CD14-positive monocyte (primary cell): ENCODE measurements at regions not wholly inside any gene's neighbourhood (a gene's known extent, or its start where the extent isn't known, plus 50 kb on each side); places are given as distances from the start of the nearest gene placed in this dataset.

ENCODE experiments used
- DNase-seq, 3 donors: peaks; one replicate each; pipeline ENCODE4 v3.0.0-alpha.2; 2011 to 2022
- H2AFZ ChIP-seq: 2 replicates; pipeline ENCODE4 v1.6.0; 2012; ENCODE audit warnings: mild to moderate bottlenecking, low read depth, low read length, inconsistent platforms; ENCODE audit not compliant: insufficient read depth, poor library complexity, severe bottlenecking
- H3K27ac ChIP-seq, 2 donors: 1 replicate in 1 of 2; 2 replicates in 1 of 2; pipeline ENCODE4 v1.5.1; 2012 to 2013; ENCODE audit warnings: low read length in 2 of 2, control low read depth in 1 of 2, inconsistent platforms in 1 of 2, low read depth in 1 of 2, mild to moderate bottlenecking in 1 of 2
- H3K27me3 ChIP-seq, 2 donors: one replicate each; pipeline versions ENCODE4 v1.6.0 to v1.6.1; 2011 to 2013; ENCODE audit warnings: low read length in 2 of 2; ENCODE audit not compliant: control insufficient read depth in 2 of 2, insufficient read depth in 2 of 2
- H3K36me3 ChIP-seq, 2 donors: replicated peaks in 1 of 2; 1 replicate in 1 of 2; 2 replicates in 1 of 2; pipeline versions ENCODE4 v1.5.1 to v1.6.1; 2012 to 2013; ENCODE audit warnings: low read length in 2 of 2, control low read depth in 1 of 2, inconsistent platforms in 1 of 2, mild to moderate bottlenecking in 1 of 2; ENCODE audit not compliant: insufficient read depth in 2 of 2, control insufficient read depth in 1 of 2
- H3K4me1 ChIP-seq, 2 donors: 1 replicate in 1 of 2; 2 replicates in 1 of 2; pipeline versions ENCODE4 v1.5.1 to v1.6.1; 2012 to 2013; ENCODE audit warnings: low read length in 2 of 2, control low read depth in 1 of 2, inconsistent platforms in 1 of 2, mild to moderate bottlenecking in 1 of 2, moderate library complexity in 1 of 2; ENCODE audit not compliant: insufficient read depth in 2 of 2, control insufficient read depth in 1 of 2
- H3K4me2 ChIP-seq: replicated peaks from 2 replicates; pipeline ENCODE3; 2012; ENCODE audit warnings: low read length, moderate library complexity, mild to moderate bottlenecking; ENCODE audit not compliant: poor library complexity, severe bottlenecking; ENCODE audit errors: extremely low read depth
- H3K4me3 ChIP-seq, 3 experiments: fragments of 200-600 bp in 1 of 3; sonication (generic) in 1 of 3; replicated peaks in 1 of 3; 1 replicate in 2 of 3; 2 replicates in 1 of 3; pipeline ENCODE4 v1.5.1; 2011 to 2013; ENCODE audit warnings: low read length in 3 of 3, mild to moderate bottlenecking in 3 of 3, control low read depth in 2 of 3, low read depth in 2 of 3, inconsistent platforms in 1 of 3, moderate library complexity in 1 of 3
- H3K79me2 ChIP-seq: 2 replicates; pipeline ENCODE4 v1.6.0; 2012; ENCODE audit warnings: mild to moderate bottlenecking, control low read depth, inconsistent platforms, low read length, moderate library complexity; ENCODE audit not compliant: insufficient read depth
- H3K9ac ChIP-seq: 2 replicates; pipeline ENCODE4 v1.6.0; 2017; ENCODE audit warnings: low read length, mild to moderate bottlenecking; ENCODE audit not compliant: insufficient read depth, poor library complexity, severe bottlenecking
- H3K9me3 ChIP-seq, 2 donors: replicated peaks in 1 of 2; 1 replicate in 1 of 2; 2 replicates in 1 of 2; pipeline versions ENCODE4 v1.5.1 to v1.6.1; 2012 to 2013; ENCODE audit warnings: low read length in 2 of 2, control low read depth in 1 of 2; ENCODE audit not compliant: control insufficient read depth in 1 of 2, insufficient read depth in 1 of 2
- H4K20me1 ChIP-seq: 2 replicates; pipeline ENCODE4 v1.6.0; 2012; ENCODE audit warnings: mild to moderate bottlenecking, low read length, control low read depth, moderate library complexity; ENCODE audit not compliant: insufficient read depth
- H3K27ac Mint-ChIP-seq, 7 donors: one replicate each; pipeline ENCODE4 v1.8.0; 2020; ENCODE audit warnings: mild to moderate bottlenecking in 7 of 7, mixed read lengths in 7 of 7, moderate library complexity in 6 of 7, inconsistent platforms in 2 of 7
- H3K27me3 Mint-ChIP-seq, 3 donors: one replicate each; pipeline ENCODE4 v1.8.0; 2021 to 2022; ENCODE audit warnings: low read depth in 3 of 3, mild to moderate bottlenecking in 3 of 3, mixed read lengths in 3 of 3, moderate library complexity in 3 of 3, inconsistent platforms in 1 of 3
- H3K36me3 Mint-ChIP-seq, 2 donors: one replicate each; pipeline ENCODE4 v1.8.0; 2020; ENCODE audit warnings: mixed read lengths in 2 of 2, inconsistent platforms in 1 of 2, mild to moderate bottlenecking in 1 of 2
- H3K4me1 Mint-ChIP-seq: one replicate; pipeline ENCODE4 v1.8.0; 2020; ENCODE audit warnings: mild to moderate bottlenecking, mixed read lengths
- H3K4me3 Mint-ChIP-seq, 2 donors: one replicate each; pipeline ENCODE4 v1.8.0; 2020; ENCODE audit warnings: mild to moderate bottlenecking in 2 of 2, mixed read lengths in 2 of 2, moderate library complexity in 1 of 2
- H3K9me3 Mint-ChIP-seq, 7 donors: one replicate each; pipeline ENCODE4 v1.8.0; 2020 to 2022; ENCODE audit warnings: mixed read lengths in 7 of 7, mild to moderate bottlenecking in 6 of 7, moderate library complexity in 6 of 7, inconsistent platforms in 2 of 7
- WGBS: methylation state at CpG from one replicate; pipeline ENCODE4 v1.1.5; 2013; ENCODE audit warnings: missing lambda C conversion rate; ENCODE audit not compliant: insufficient coverage; 5-methylcytosine and 5-hydroxymethylcytosine counted together
- intact Hi-C, 2 donors: fragments of 100-400 bp; cut with micrococcal nuclease; formaldehyde crosslinking; loops; one replicate each; pipeline versions ENCODE4 v1.15.0 to v1.15.1; 2023
- TF ChIP-seq, protein P1 (sequence below): fragments of 200-600 bp; IDR thresholded peaks from one replicate; pipeline ENCODE4 v1.8.0; 2022; ENCODE audit warnings: antibody characterized with exemption, mild to moderate bottlenecking

DNA sequence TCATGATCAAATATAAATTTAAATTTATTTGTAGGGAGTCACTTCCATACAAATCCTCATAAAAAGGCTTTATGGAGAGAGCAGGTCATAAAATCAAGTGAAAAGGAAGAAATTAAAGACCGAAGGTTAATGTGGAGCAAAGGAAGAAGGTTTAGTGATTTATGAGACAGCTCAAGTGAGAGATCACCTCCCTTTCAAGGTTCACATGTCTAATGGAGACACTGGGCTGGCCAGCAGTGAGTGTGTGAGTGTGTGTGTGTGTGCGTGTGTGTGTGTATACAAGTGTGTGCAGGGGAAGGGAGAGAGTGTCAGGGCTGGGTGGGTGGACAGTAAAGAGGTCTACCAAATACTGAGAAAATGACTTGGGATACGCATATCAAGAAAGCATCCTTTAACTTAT is 251.2 kb downstream of the FAT3 start:
- no peaks in the 10 kb centered on the region for H3K36me3 ChIP-seq
- Mint-ChIP-seq H3K27me3 (peaks cover 0 to 2% (median 0%) of the 10 kb centered on the region in 3 donors), H3K9me3 (peaks cover 0 to 7% (median 3%) of the 10 kb centered on the region in 7 donors), H3K27ac (no peak overlapping the region), H3K4me1 (no peaks in the 10 kb centered on the region), H3K4me3 (no peak overlapping the region), H3K36me3 (no peaks in the 10 kb centered on the region)
- TF ChIP-seq, protein P1, sequence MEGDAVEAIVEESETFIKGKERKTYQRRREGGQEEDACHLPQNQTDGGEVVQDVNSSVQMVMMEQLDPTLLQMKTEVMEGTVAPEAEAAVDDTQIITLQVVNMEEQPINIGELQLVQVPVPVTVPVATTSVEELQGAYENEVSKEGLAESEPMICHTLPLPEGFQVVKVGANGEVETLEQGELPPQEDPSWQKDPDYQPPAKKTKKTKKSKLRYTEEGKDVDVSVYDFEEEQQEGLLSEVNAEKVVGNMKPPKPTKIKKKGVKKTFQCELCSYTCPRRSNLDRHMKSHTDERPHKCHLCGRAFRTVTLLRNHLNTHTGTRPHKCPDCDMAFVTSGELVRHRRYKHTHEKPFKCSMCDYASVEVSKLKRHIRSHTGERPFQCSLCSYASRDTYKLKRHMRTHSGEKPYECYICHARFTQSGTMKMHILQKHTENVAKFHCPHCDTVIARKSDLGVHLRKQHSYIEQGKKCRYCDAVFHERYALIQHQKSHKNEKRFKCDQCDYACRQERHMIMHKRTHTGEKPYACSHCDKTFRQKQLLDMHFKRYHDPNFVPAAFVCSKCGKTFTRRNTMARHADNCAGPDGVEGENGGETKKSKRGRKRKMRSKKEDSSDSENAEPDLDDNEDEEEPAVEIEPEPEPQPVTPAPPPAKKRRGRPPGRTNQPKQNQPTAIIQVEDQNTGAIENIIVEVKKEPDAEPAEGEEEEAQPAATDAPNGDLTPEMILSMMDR: no peak
- H3K4me2 ChIP-seq: no peak overlapping the region
- no peaks in the 10 kb centered on the region for H4K20me1 ChIP-seq
- H3K79me2 ChIP-seq: no peaks in the 10 kb centered on the region
- no peaks in the 10 kb centered on the region for H3K4me1 ChIP-seq
- no peak overlapping the region for H2AFZ ChIP-seq
- no peaks in the 10 kb centered on the region for H3K27me3 ChIP-seq
- WGBS: 100% methylated on average over 1 of the region's 3 CpGs
- H3K27ac ChIP-seq: no peak overlapping the region
- H3K4me3 ChIP-seq: no peak overlapping the region
- intact Hi-C loops: no loop called here
- DNase-seq: no peak
- no peak overlapping the region for H3K9ac ChIP-seq
- H3K9me3 ChIP-seq: peaks cover 0 to 4% of the 10 kb centered on the region in 2 donors

DNA sequence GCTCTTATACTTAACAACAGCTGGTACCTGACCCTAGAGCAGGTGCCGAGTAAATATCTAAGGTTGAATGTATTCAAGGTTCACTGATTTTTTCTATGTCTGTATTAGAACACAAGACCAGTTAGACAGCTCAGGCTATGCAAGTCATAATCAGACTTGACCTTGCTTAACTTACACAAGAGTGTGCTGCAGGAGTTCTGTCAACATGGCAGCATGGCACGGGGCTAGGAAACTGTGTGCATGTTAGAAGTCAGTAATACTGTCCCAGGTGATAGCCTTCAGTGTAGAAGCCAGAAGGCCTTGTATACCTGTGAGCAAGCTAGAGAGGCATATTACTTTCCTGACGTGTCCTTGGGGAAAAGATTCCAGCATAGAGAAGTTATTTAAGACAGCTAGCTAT is 253.1 kb downstream of the FAT3 start:
- no peak overlapping the region for H3K27ac Mint-ChIP-seq
- H3K27ac ChIP-seq: no peak overlapping the region
- no peaks in the 10 kb centered on the region for H3K36me3 Mint-ChIP-seq
- no peak for DNase-seq
- no peak overlapping the region for H2AFZ ChIP-seq
- peaks cover 0 to 2% (median 0%) of the 10 kb centered on the region in 3 donors for H3K27me3 Mint-ChIP-seq
- H3K9ac ChIP-seq: no peak overlapping the region
- TF ChIP-seq, protein P1: no peak
- no peak overlapping the region for H3K4me3 Mint-ChIP-seq
- H4K20me1 ChIP-seq: no peaks in the 10 kb centered on the region
- no peaks in the 10 kb centered on the region for H3K4me1 Mint-ChIP-seq
- peaks cover 0 to 4% of the 10 kb centered on the region in 2 donors for H3K9me3 ChIP-seq
- no peaks in the 10 kb centered on the region for H3K27me3 ChIP-seq
- H3K4me2 ChIP-seq: no peak overlapping the region
- H3K9me3 Mint-ChIP-seq: peaks cover 1 to 7% (median 3%) of the 10 kb centered on the region in 7 donors
- H3K4me1 ChIP-seq: no peaks in the 10 kb centered on the region
- no peaks in the 10 kb centered on the region for H3K79me2 ChIP-seq
- WGBS: 83% methylated on average over 1 of the region's 3 CpGs
- H3K4me3 ChIP-seq: no peak overlapping the region
- no peaks in the 10 kb centered on the region for H3K36me3 ChIP-seq
- intact Hi-C loops: no loop called here
